IMR-90 (cell line): ENCODE measurements at regions not wholly inside any gene's neighbourhood (a gene's known extent, or its start where the extent isn't known, plus 50 kb on each side); places are given as distances from the start of the nearest gene placed in this dataset.
A peak's percentile ranks its signal among the peaks of the same experiment; 100 is the strongest.

Experiments
- ATAC-seq: fragments of 200-7000 bp; cut with Tn5 transposase; 2 replicates; pipeline ENCODE4 v1.9.1; 2020; ENCODE audit warnings: low read depth, mild to moderate bottlenecking, moderate library complexity
- BruUV-seq: library from RNA; stranded (reverse); fragments of 400-500 nt; replicated peaks from 2 replicates; lab custom pipeline; 2021; lab: Mats Ljungman, UMichigan
- CTCF ChIA-PET: fragments of 300-600 bp; formaldehyde crosslinking; extraction: SDS; loops from one replicate; lab custom pipeline; 2021; ENCODE audit warnings: antibody characterized with exemption; lab: Yijun Ruan, JAX
- POLR2A ChIA-PET: fragments of 300-600 bp; sonication (Branson Sonifier 250); formaldehyde crosslinking; loops from one replicate; lab custom pipeline; 2022; ENCODE audit warnings: antibody characterized with exemption; ENCODE audit not compliant: unreplicated experiment; lab: Charles Lee
- DNase-seq: peaks from one replicate; pipeline ENCODE4 v3.0.0; 2013
- H2AFZ ChIP-seq: replicated peaks from 2 replicates; pipeline ENCODE3; 2013; ENCODE audit warnings: low read length, mild to moderate bottlenecking; ENCODE audit not compliant: poor library complexity
- H2AK5ac ChIP-seq: 2 replicates; pipeline ENCODE4 v1.6.1; 2013; ENCODE audit warnings: low read depth, low read length, inconsistent platforms
- H2AK9ac ChIP-seq: replicated peaks from 2 replicates; pipeline ENCODE3; 2013; ENCODE audit warnings: mild to moderate bottlenecking, low read depth, low read length, moderate library complexity; ENCODE audit not compliant: poor library complexity
- H2BK120ac ChIP-seq: 2 replicates; pipeline ENCODE4 v1.6.1; 2013; ENCODE audit warnings: low read depth, low read length, inconsistent platforms
- H2BK15ac ChIP-seq: 3 replicates; pipeline ENCODE4 v1.6.1; 2013; ENCODE audit warnings: low read depth, low read length, inconsistent platforms
- H2BK20ac ChIP-seq: 2 replicates; pipeline ENCODE4 v1.6.1; 2013; ENCODE audit warnings: low read depth, mild to moderate bottlenecking, inconsistent platforms, low read length, moderate library complexity
- H2BK5ac ChIP-seq: 2 replicates; pipeline ENCODE4 v1.6.1; 2013; ENCODE audit warnings: mild to moderate bottlenecking, low read depth, low read length, inconsistent platforms; ENCODE audit not compliant: poor library complexity, severe bottlenecking
- H3K14ac ChIP-seq: replicated peaks from 2 replicates; pipeline ENCODE4 v1.6.1; 2013; ENCODE audit warnings: low read depth, low read length, inconsistent platforms
- H3K18ac ChIP-seq: 2 replicates; pipeline ENCODE4 v1.6.1; 2013; ENCODE audit warnings: low read depth, low read length, control low read depth
- H3K23ac ChIP-seq: 2 replicates; pipeline ENCODE4 v1.6.1; 2013; ENCODE audit warnings: low read depth, low read length, inconsistent platforms
- H3K27ac ChIP-seq: 2 replicates; pipeline ENCODE4 v1.5.1; 2013; ENCODE audit warnings: mild to moderate bottlenecking, control low read depth, low read length; ENCODE audit not compliant: insufficient read depth
- H3K27me3 ChIP-seq: 2 replicates; pipeline ENCODE4 v1.6.1; 2013; ENCODE audit warnings: low read length; ENCODE audit not compliant: control insufficient read depth, insufficient read depth
- H3K36me3 ChIP-seq: 2 replicates; pipeline ENCODE4 v1.6.1; 2013; ENCODE audit warnings: low read length, mixed read lengths; ENCODE audit not compliant: control insufficient read depth, insufficient read depth
- H3K4ac ChIP-seq: 2 replicates; pipeline ENCODE4 v1.6.1; 2013; ENCODE audit warnings: low read depth, low read length, inconsistent platforms
- H3K4me1 ChIP-seq: 2 replicates; pipeline ENCODE4 v1.6.1; 2013; ENCODE audit warnings: low read length, mixed read lengths; ENCODE audit not compliant: control insufficient read depth, insufficient read depth
- H3K4me2 ChIP-seq: 2 replicates; pipeline ENCODE4 v1.6.1; 2013; ENCODE audit warnings: low read depth, mild to moderate bottlenecking, control low read depth, low read length, moderate library complexity
- H3K4me3 ChIP-seq: 2 replicates; pipeline ENCODE4 v1.5.1; 2013; ENCODE audit warnings: low read depth, mild to moderate bottlenecking, control low read depth, low read length, moderate library complexity; ENCODE audit not compliant: insufficient read depth
- H3K56ac ChIP-seq: 2 replicates; pipeline ENCODE4 v1.6.1; 2013; ENCODE audit warnings: low read length, inconsistent platforms; ENCODE audit not compliant: insufficient read depth; ENCODE audit errors: extremely low read depth
- H3K79me1 ChIP-seq, 2 experiments: 2 replicates each; pipeline ENCODE4 v1.6.1; 2013; ENCODE audit warnings: low read length in 2 of 2, inconsistent platforms in 1 of 2, low read depth in 1 of 2
- H3K9ac ChIP-seq: 2 replicates; pipeline ENCODE4 v1.6.1; 2013; ENCODE audit warnings: low read depth, low read length, control low read depth
- H3K9me1 ChIP-seq: 2 replicates; pipeline ENCODE4 v1.6.1; 2013; ENCODE audit warnings: low read length, inconsistent platforms; ENCODE audit not compliant: insufficient read depth
- H3K9me3 ChIP-seq: 2 replicates; pipeline ENCODE4 v1.6.1; 2013; ENCODE audit warnings: low read length; ENCODE audit not compliant: control insufficient read depth, insufficient read depth
- H4K20me1 ChIP-seq: 2 replicates; pipeline ENCODE4 v1.6.1; 2013; ENCODE audit warnings: low read length, inconsistent platforms; ENCODE audit not compliant: insufficient read depth
- H4K5ac ChIP-seq: 2 replicates; pipeline ENCODE4 v1.6.1; 2013; ENCODE audit warnings: mild to moderate bottlenecking, low read depth, low read length, control low read depth
- H4K8ac ChIP-seq, 2 experiments: 2 replicates each; pipeline ENCODE4 v1.6.1; 2013; ENCODE audit warnings: low read depth in 2 of 2, low read length in 2 of 2, control low read depth in 1 of 2, inconsistent platforms in 1 of 2
- H4K91ac ChIP-seq: 2 replicates; pipeline ENCODE4 v1.6.1; 2013; ENCODE audit warnings: low read depth, low read length, inconsistent platforms; ENCODE audit not compliant: insufficient read depth
- BHLHE40 ChIP-seq: fragments of 150-350 bp; IDR thresholded peaks from 2 replicates; pipeline ENCODE4 v1.6.1; 2016; ENCODE audit warnings: mild to moderate bottlenecking, low read depth, low read length
- CTCF ChIP-seq: conservative IDR thresholded peaks from 2 replicates; pipeline ENCODE4 v1.5.1; 2012; ENCODE audit warnings: mild to moderate bottlenecking, low read depth, low read length, improper control_type of control experiment
- RAD21 ChIP-seq: IDR thresholded peaks from 2 replicates; pipeline ENCODE4 v1.6.1; 2012; ENCODE audit warnings: low read length, improper control_type of control experiment
- WGBS, 2 experiments: methylation state at CpG; one replicate each; pipeline versions ENCODE4 v1.1.5 to v1.1.7; 2013; ENCODE audit warnings: missing lambda C conversion rate in 2 of 2; ENCODE audit not compliant: insufficient read length in 1 of 2; ENCODE audit errors: extremely low coverage in 2 of 2; 5-methylcytosine and 5-hydroxymethylcytosine counted together
- dilution Hi-C: fragments of 300-500 bp; cut with HindIII; formaldehyde crosslinking; loops from one replicate; pipeline ENCODE4 v1.14.3; 2018; ENCODE audit warnings: low sequenced_read_pairs; ENCODE audit not compliant: unreplicated experiment
- in situ Hi-C: fragments of 300-500 bp; cut with MboI; formaldehyde crosslinking; loops from 3 replicates; pipeline ENCODE4 v1.14.3; 2019; ENCODE audit warnings: low sequenced_read_pairs, inconsistent platforms, mixed read lengths
- intact Hi-C: fragments of 100-400 bp; cut with micrococcal nuclease; formaldehyde crosslinking; loops from 2 replicates; pipeline ENCODE4 v1.10.0; 2022

- peak overlapping the region; percentile 97; the same call in 2 of the 3 replicates for H2BK15ac ChIP-seq
- BruUV-seq: no TSS peak
- H3K4me3 ChIP-seq: peak overlapping the region; percentile 44
- H3K27me3 ChIP-seq: no peaks in the 10 kb centered on the region
- POLR2A ChIA-PET: interaction anchor here (0.6 to 1.2 kb wide), 6 partner anchors 14 to 151 kb away, joined by 3 to 5 read pairs (median 4); partner anchors contain the start of gene NEMF
- H3K4ac ChIP-seq: peak overlapping the region; percentile 93
- no peaks in the 10 kb centered on the region for H3K36me3 ChIP-seq
- peak overlapping the region; percentile 96 for H2AFZ ChIP-seq
- TF ChIP-seq RAD21: peak; percentile 19
- no peak for TF ChIP-seq BHLHE40
- peak; percentile 8; the same call in 1 of the 2 replicates for TF ChIP-seq CTCF
- H4K20me1 ChIP-seq: no peaks in the 10 kb centered on the region
- peak overlapping the region; percentile 81 for H3K56ac ChIP-seq
- peak overlapping the region; percentile 98 for H2AK9ac ChIP-seq
- peaks cover 0 to 21% of the 10 kb centered on the region in 2 experiments; a peak in 2 of 4 replicates for H3K79me1 ChIP-seq
- WGBS, 2 experiments: 7% methylated on average over 16 of the region's 54 CpGs; no CpG with 5 or more reads in 1 of the 2 experiments
- no peaks in the 10 kb centered on the region for H3K9me3 ChIP-seq
- peak overlapping the region; percentile 92 for H3K18ac ChIP-seq
- CTCF ChIA-PET: interaction anchor here (1.1 kb wide), 1 partner anchor 50 kb away, joined by 3 read pairs; no protein-coding TSS in a partner anchor
- peak overlapping the region; percentile 73 for H2BK20ac ChIP-seq
- peak overlapping the region; percentile 97 for H4K5ac ChIP-seq
- peak overlapping the region; percentile 94 for H2BK120ac ChIP-seq
- peaks cover 39% of the 10 kb centered on the region for H3K4me1 ChIP-seq
- H3K9me1 ChIP-seq: peaks cover 17% of the 10 kb centered on the region
- peak overlapping the region; percentile 80 to 96 for H4K8ac ChIP-seq
- peak overlapping the region; percentile 83 for H3K4me2 ChIP-seq
- in situ Hi-C loops (no loop called here), dilution Hi-C loops (no loop called here), intact Hi-C loops (loop anchor here (5.0 kb wide), 1 partner anchor 99 kb away; no protein-coding TSS in a partner anchor)
- peak overlapping the region; percentile 90 for H3K23ac ChIP-seq
- H3K27ac ChIP-seq: peak overlapping the region; percentile 70
- H4K91ac ChIP-seq: peak overlapping the region; percentile 99
- peak overlapping the region; percentile 85 for H3K14ac ChIP-seq
- peak overlapping the region; percentile 97 for H2AK5ac ChIP-seq
- peak; percentile 48 for ATAC-seq
- peak; percentile 35 for DNase-seq
- H3K9ac ChIP-seq: peak overlapping the region; percentile 74
- H2BK5ac ChIP-seq: peak overlapping the region; percentile 81
These were observed 110.5 kb downstream of the ARF6 start for GRCh38 chr14:50003213-50004021.
